ENCODE measurements at regions not wholly inside any gene's neighbourhood (a gene's known extent, or its start where the extent isn't known, plus 50 kb on each side); places are given as distances from the start of the nearest gene placed in this dataset.

DNA sequence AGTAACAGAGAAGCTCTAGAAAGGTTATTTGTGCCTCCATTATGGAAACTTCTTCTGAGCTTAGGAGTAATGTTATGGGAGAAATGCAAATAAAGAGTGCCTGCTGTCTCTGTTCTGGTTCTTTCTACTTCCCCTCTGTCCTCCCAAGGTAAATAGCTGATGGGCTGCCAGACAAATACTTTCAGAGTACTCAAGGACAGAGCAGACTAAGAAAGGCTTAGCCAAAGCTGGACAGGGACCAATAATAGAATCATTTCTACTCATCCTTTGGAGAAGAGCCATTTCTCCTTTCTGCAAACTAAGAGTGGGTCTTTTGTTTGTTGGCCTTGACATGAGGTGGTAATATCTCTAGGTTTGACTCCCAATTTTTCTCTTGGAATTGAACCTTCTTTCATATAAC lies 136.1 kb downstream of the MID1IP1 start:
- H3K79me2 ChIP-seq (ENCODE audit: control insufficient read depth, insufficient read depth, low read length): no peaks in the 10 kb centered on the region
- H3K4me3 ChIP-seq (ENCODE audit: low read length): no peak overlapping the region
- no peak overlapping the region for H2BK5ac ChIP-seq (ENCODE audit: low read length)
- no peak overlapping the region for H3K27ac ChIP-seq (ENCODE audit: low read depth, low read length)
- no peak for DNase-seq
- no peaks in the 10 kb centered on the region for H3K36me3 ChIP-seq (ENCODE audit: control insufficient read depth, insufficient read depth, low read length)
- H3K23ac ChIP-seq (ENCODE audit: low read length): no peak overlapping the region
- no peak overlapping the region for H3K56ac ChIP-seq (ENCODE audit: low read length)
- H3K4me2 ChIP-seq (ENCODE audit: low read length): no peak overlapping the region
- H2BK120ac ChIP-seq (ENCODE audit: low read depth, low read length): no peak overlapping the region
- no peak overlapping the region for H3K18ac ChIP-seq (ENCODE audit: low read length)
- no peak overlapping the region for H4K8ac ChIP-seq (ENCODE audit: low read depth, low read length)
- H4K5ac ChIP-seq (ENCODE audit: low read length): no peak overlapping the region
- no peak overlapping the region for H3K9ac ChIP-seq (ENCODE audit: low read length)
- H3K4me1 ChIP-seq (ENCODE audit: control insufficient read depth, low read depth, low read length): no peaks in the 10 kb centered on the region
- H2AK5ac ChIP-seq (ENCODE audit: low read length): no peak overlapping the region
- no peak overlapping the region for H3K4ac ChIP-seq (ENCODE audit: low read depth, low read length)
- no peaks in the 10 kb centered on the region for H3K27me3 ChIP-seq (ENCODE audit: insufficient read depth, low read length, poor library complexity)
- H3K79me1 ChIP-seq (ENCODE audit: low read length): no peaks in the 10 kb centered on the region
- no peak overlapping the region for H2BK15ac ChIP-seq (replicated peaks; ENCODE audit: low read depth)

DNA sequence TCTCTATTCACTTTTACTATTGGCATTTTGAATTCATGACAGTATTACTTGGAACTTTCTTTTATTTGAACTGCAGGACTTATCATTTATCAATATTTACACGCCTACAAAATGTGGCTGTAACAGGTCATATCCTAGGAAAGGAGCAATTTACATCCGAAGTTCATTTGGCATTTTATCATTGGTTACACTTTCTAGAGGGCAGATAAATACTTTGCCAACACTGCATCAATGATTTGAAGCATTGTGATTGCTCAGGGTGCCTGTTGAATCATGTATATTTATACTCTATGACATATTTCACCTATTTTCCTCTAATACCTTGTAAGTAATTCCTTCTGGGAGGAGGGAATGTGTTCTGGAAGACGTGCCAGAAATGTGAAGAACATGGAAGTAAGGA lies 136.7 kb downstream of the MID1IP1 start:
- Histone ChIP-seq H3K4me2 (ENCODE audit: low read length) (no peak overlapping the region), H2BK120ac (ENCODE audit: low read depth, low read length) (no peak overlapping the region), H4K8ac (ENCODE audit: low read depth, low read length) (no peak overlapping the region), H3K18ac (ENCODE audit: low read length) (no peak overlapping the region), H3K23ac (ENCODE audit: low read length) (no peak overlapping the region), H3K79me1 (ENCODE audit: low read length) (no peaks in the 10 kb centered on the region), H4K5ac (ENCODE audit: low read length) (no peak overlapping the region), H3K79me2 (ENCODE audit: control insufficient read depth, insufficient read depth, low read length) (no peaks in the 10 kb centered on the region), H3K56ac (ENCODE audit: low read length) (no peak overlapping the region), H3K4me1 (ENCODE audit: control insufficient read depth, low read depth, low read length) (no peaks in the 10 kb centered on the region), H3K27ac (ENCODE audit: low read depth, low read length) (no peak overlapping the region), H3K27me3 (ENCODE audit: insufficient read depth, low read length, poor library complexity) (no peaks in the 10 kb centered on the region), H2AK5ac (ENCODE audit: low read length) (no peak overlapping the region), H3K36me3 (ENCODE audit: control insufficient read depth, insufficient read depth, low read length) (no peaks in the 10 kb centered on the region), H3K9ac (ENCODE audit: low read length) (no peak overlapping the region), H3K4ac (ENCODE audit: low read depth, low read length) (no peak overlapping the region), H3K4me3 (ENCODE audit: low read length) (no peak overlapping the region), H2BK15ac (replicated peaks; ENCODE audit: low read depth) (no peak overlapping the region), H2BK5ac (ENCODE audit: low read length) (no peak overlapping the region)
- WGBS (ENCODE audit: extremely low coverage, insufficient coverage, low lambda C conversion rate): no CpG with 5 or more reads among the region's 3 CpGs
- DNase-seq: no peak

DNA sequence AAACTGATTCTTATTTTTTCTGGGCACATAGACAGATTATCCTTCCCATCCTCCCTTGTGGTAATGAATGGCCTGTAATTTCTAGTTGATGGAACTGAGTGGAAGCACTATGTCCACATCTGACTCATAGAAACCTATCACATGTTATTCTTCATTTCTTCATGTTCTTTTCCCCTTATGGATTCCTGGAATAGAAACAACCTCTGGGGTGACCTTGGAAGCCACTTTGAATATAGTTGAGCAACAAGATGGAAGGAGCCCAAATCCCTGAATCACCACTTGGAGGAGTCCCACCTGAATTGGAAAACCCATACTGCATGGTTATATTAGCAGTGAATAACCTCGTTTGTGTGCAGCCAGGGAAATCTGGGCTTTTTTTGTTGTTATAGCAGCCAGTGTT lies 137.8 kb downstream of the MID1IP1 start:
- no peaks in the 10 kb centered on the region for H3K27me3 ChIP-seq (ENCODE audit: insufficient read depth, low read length, poor library complexity)
- H3K23ac ChIP-seq (ENCODE audit: low read length): no peak overlapping the region
- no peaks in the 10 kb centered on the region for H3K4me1 ChIP-seq (ENCODE audit: control insufficient read depth, low read depth, low read length)
- WGBS (ENCODE audit: extremely low coverage, insufficient coverage, low lambda C conversion rate): no CpG with 5 or more reads among the region's 1 CpG
- H3K27ac ChIP-seq (ENCODE audit: low read depth, low read length): no peak overlapping the region
- no peak overlapping the region for H3K56ac ChIP-seq (ENCODE audit: low read length)
- no peak overlapping the region for H2BK120ac ChIP-seq (ENCODE audit: low read depth, low read length)
- H3K4me3 ChIP-seq (ENCODE audit: low read length): no peak overlapping the region
- no peak overlapping the region for H3K4me2 ChIP-seq (ENCODE audit: low read length)
- H4K5ac ChIP-seq (ENCODE audit: low read length): no peak overlapping the region
- H3K18ac ChIP-seq (ENCODE audit: low read length): no peak overlapping the region
- no peaks in the 10 kb centered on the region for H3K36me3 ChIP-seq (ENCODE audit: control insufficient read depth, insufficient read depth, low read length)
- no peak overlapping the region for H2AK5ac ChIP-seq (ENCODE audit: low read length)
- no peaks in the 10 kb centered on the region for H3K79me1 ChIP-seq (ENCODE audit: low read length)
- no peak overlapping the region for H3K9ac ChIP-seq (ENCODE audit: low read length)
- H2BK15ac ChIP-seq (replicated peaks; ENCODE audit: low read depth): no peak overlapping the region
- H3K79me2 ChIP-seq (ENCODE audit: control insufficient read depth, insufficient read depth, low read length): no peaks in the 10 kb centered on the region
- no peak for DNase-seq
- no peak overlapping the region for H3K4ac ChIP-seq (ENCODE audit: low read depth, low read length)
- no peak overlapping the region for H2BK5ac ChIP-seq (ENCODE audit: low read length)
- H4K8ac ChIP-seq (ENCODE audit: low read depth, low read length): no peak overlapping the region

DNA sequence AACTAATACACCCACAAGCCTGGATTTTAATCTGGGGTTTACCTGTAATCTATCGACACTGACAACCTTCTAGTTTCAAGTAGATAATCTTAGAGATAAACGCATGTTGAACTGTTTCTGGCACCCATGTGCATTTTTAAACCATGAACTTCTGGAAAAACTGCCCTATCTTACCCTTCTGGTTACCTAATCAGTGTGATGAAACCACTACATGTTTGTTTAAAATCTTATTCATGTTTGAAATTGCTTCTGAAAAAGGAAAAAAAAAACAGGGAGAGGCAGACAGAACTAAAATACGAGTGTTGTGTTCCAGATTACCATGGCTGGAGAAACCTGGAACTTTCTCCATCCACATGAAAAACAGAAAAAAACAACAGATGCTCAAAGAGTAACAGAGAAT lies 139.3 kb downstream of the MID1IP1 start:
- no peak overlapping the region for H3K27ac ChIP-seq (ENCODE audit: low read depth, low read length)
- no peak overlapping the region for H2BK15ac ChIP-seq (replicated peaks; ENCODE audit: low read depth)
- no peak overlapping the region for H3K56ac ChIP-seq (ENCODE audit: low read length)
- no peak for DNase-seq
- H3K27me3 ChIP-seq (ENCODE audit: insufficient read depth, low read length, poor library complexity): no peaks in the 10 kb centered on the region
- H4K5ac ChIP-seq (ENCODE audit: low read length): no peak overlapping the region
- H3K4me1 ChIP-seq (ENCODE audit: control insufficient read depth, low read depth, low read length): no peaks in the 10 kb centered on the region
- no peaks in the 10 kb centered on the region for H3K79me1 ChIP-seq (ENCODE audit: low read length)
- no peak overlapping the region for H3K4me3 ChIP-seq (ENCODE audit: low read length)
- no peak overlapping the region for H2AK5ac ChIP-seq (ENCODE audit: low read length)
- no peak overlapping the region for H3K4ac ChIP-seq (ENCODE audit: low read depth, low read length)
- H2BK5ac ChIP-seq (ENCODE audit: low read length): no peak overlapping the region
- no peak overlapping the region for H3K4me2 ChIP-seq (ENCODE audit: low read length)
- no peak overlapping the region for H3K18ac ChIP-seq (ENCODE audit: low read length)
- H3K23ac ChIP-seq (ENCODE audit: low read length): no peak overlapping the region
- H3K9ac ChIP-seq (ENCODE audit: low read length): no peak overlapping the region
- H3K79me2 ChIP-seq (ENCODE audit: control insufficient read depth, insufficient read depth, low read length): no peaks in the 10 kb centered on the region
- no CpG with 5 or more reads among the region's 3 CpGs for WGBS (ENCODE audit: extremely low coverage, insufficient coverage, low lambda C conversion rate)
- H2BK120ac ChIP-seq (ENCODE audit: low read depth, low read length): no peak overlapping the region
- no peaks in the 10 kb centered on the region for H3K36me3 ChIP-seq (ENCODE audit: control insufficient read depth, insufficient read depth, low read length)
- no peak overlapping the region for H4K8ac ChIP-seq (ENCODE audit: low read depth, low read length)

DNA sequence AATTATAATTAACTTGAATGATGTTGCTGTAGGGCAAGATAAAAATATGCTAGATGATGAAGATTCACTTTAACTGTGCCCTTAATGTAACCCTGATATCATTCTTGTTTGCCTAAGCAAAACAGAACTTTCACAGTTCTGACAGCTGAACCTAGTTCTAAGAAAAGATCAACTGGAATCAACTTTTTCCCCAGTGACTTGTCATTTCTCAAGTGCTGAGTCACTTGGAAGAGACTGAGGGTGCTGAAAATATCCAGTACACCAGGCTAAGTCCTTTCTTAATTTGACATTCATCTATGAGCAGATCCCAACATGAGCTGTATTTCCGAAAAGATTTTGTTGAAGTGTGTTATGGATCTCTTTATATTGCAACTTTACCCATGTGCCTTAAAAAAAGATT lies 140.4 kb downstream of the MID1IP1 start:
- no peak overlapping the region for H3K56ac ChIP-seq (ENCODE audit: low read length)
- no peak overlapping the region for H2BK120ac ChIP-seq (ENCODE audit: low read depth, low read length)
- no peak overlapping the region for H2BK15ac ChIP-seq (replicated peaks; ENCODE audit: low read depth)
- H3K36me3 ChIP-seq (ENCODE audit: control insufficient read depth, insufficient read depth, low read length): no peaks in the 10 kb centered on the region
- no peak overlapping the region for H4K8ac ChIP-seq (ENCODE audit: low read depth, low read length)
- no peaks in the 10 kb centered on the region for H3K27me3 ChIP-seq (ENCODE audit: insufficient read depth, low read length, poor library complexity)
- H3K79me2 ChIP-seq (ENCODE audit: control insufficient read depth, insufficient read depth, low read length): no peaks in the 10 kb centered on the region
- no peak for DNase-seq
- H3K4me1 ChIP-seq (ENCODE audit: control insufficient read depth, low read depth, low read length): no peaks in the 10 kb centered on the region
- no peak overlapping the region for H3K4ac ChIP-seq (ENCODE audit: low read depth, low read length)
- H4K5ac ChIP-seq (ENCODE audit: low read length): no peak overlapping the region
- no peak overlapping the region for H3K23ac ChIP-seq (ENCODE audit: low read length)
- no peak overlapping the region for H3K9ac ChIP-seq (ENCODE audit: low read length)
- H3K18ac ChIP-seq (ENCODE audit: low read length): no peak overlapping the region
- no peak overlapping the region for H3K4me2 ChIP-seq (ENCODE audit: low read length)
- H3K4me3 ChIP-seq (ENCODE audit: low read length): no peak overlapping the region
- H2BK5ac ChIP-seq (ENCODE audit: low read length): no peak overlapping the region
- H3K79me1 ChIP-seq (ENCODE audit: low read length): no peaks in the 10 kb centered on the region
- H3K27ac ChIP-seq (ENCODE audit: low read depth, low read length): no peak overlapping the region
- no CpG with 5 or more reads among the region's 1 CpG for WGBS (ENCODE audit: extremely low coverage, insufficient coverage, low lambda C conversion rate)
- no peak overlapping the region for H2AK5ac ChIP-seq (ENCODE audit: low read length)

GRCh38 chrX:38943120-38943519 lies 141.9 kb downstream of the MID1IP1 start:
- WGBS (ENCODE audit: extremely low coverage, insufficient coverage, low lambda C conversion rate): no CpG with 5 or more reads among the region's 1 CpG

More at GRCh38 chrX:38943120-38943519, 141.9 kb downstream of the MID1IP1 start:
- Histone ChIP-seq H3K4me1 (ENCODE audit: control insufficient read depth, low read depth, low read length) (no peaks in the 10 kb centered on the region), H3K4me2 (ENCODE audit: low read length) (no peak overlapping the region), H3K79me2 (ENCODE audit: control insufficient read depth, insufficient read depth, low read length) (no peaks in the 10 kb centered on the region), H2BK120ac (ENCODE audit: low read depth, low read length) (no peak overlapping the region), H3K36me3 (ENCODE audit: control insufficient read depth, insufficient read depth, low read length) (no peaks in the 10 kb centered on the region), H3K27ac (ENCODE audit: low read depth, low read length) (no peak overlapping the region), H3K4ac (ENCODE audit: low read depth, low read length) (no peak overlapping the region), H3K18ac (ENCODE audit: low read length) (no peak overlapping the region), H2BK15ac (replicated peaks; ENCODE audit: low read depth) (no peak overlapping the region), H3K27me3 (ENCODE audit: insufficient read depth, low read length, poor library complexity) (no peaks in the 10 kb centered on the region), H2BK5ac (ENCODE audit: low read length) (no peak overlapping the region), H2AK5ac (ENCODE audit: low read length) (no peak overlapping the region), H4K5ac (ENCODE audit: low read length) (no peak overlapping the region), H3K23ac (ENCODE audit: low read length) (no peak overlapping the region), H3K56ac (ENCODE audit: low read length) (no peak overlapping the region), H4K8ac (ENCODE audit: low read depth, low read length) (no peak overlapping the region), H3K9ac (ENCODE audit: low read length) (no peak overlapping the region), H3K4me3 (ENCODE audit: low read length) (no peak overlapping the region), H3K79me1 (ENCODE audit: low read length) (no peaks in the 10 kb centered on the region)
- DNase-seq: no peak
